DND-41 (cell line): ENCODE measurements at regions not wholly inside any gene's neighbourhood (a gene's known extent, or its start where the extent isn't known, plus 50 kb on each side); places are given as distances from the start of the nearest gene placed in this dataset.

Source experiments
- EZH2 ChIP-seq: IDR thresholded peaks from 3 replicates; pipeline ENCODE4 v1.6.1; 2012; ENCODE audit warnings: borderline replicate concordance, low read depth, mild to moderate bottlenecking, moderate library complexity, low read length, inconsistent platforms; ENCODE audit not compliant: severe bottlenecking
- TF ChIP-seq, protein P1 (sequence below): IDR thresholded peaks from 2 replicates; pipeline ENCODE4 v1.5.1; 2012; ENCODE audit warnings: borderline replicate concordance, low read length, moderate library complexity, mild to moderate bottlenecking; ENCODE audit not compliant: poor library complexity, severe bottlenecking; ENCODE audit errors: extremely low read depth

- TF ChIP-seq, protein P1, sequence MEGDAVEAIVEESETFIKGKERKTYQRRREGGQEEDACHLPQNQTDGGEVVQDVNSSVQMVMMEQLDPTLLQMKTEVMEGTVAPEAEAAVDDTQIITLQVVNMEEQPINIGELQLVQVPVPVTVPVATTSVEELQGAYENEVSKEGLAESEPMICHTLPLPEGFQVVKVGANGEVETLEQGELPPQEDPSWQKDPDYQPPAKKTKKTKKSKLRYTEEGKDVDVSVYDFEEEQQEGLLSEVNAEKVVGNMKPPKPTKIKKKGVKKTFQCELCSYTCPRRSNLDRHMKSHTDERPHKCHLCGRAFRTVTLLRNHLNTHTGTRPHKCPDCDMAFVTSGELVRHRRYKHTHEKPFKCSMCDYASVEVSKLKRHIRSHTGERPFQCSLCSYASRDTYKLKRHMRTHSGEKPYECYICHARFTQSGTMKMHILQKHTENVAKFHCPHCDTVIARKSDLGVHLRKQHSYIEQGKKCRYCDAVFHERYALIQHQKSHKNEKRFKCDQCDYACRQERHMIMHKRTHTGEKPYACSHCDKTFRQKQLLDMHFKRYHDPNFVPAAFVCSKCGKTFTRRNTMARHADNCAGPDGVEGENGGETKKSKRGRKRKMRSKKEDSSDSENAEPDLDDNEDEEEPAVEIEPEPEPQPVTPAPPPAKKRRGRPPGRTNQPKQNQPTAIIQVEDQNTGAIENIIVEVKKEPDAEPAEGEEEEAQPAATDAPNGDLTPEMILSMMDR, result no peak
- TF ChIP-seq EZH2, result no peak
Observed at GRCh38 chr7:155914341-155914740, 102.1 kb upstream of the SHH start.
